HG03025 (cell line): ENCODE measurements at regions not wholly inside any gene's neighbourhood (a gene's known extent, or its start where the extent isn't known, plus 50 kb on each side); places are given as distances from the start of the nearest gene placed in this dataset.
"Not testable (repeated sequence)": the region's sequence is repeated elsewhere in the genome, so short reads cannot be mapped to it uniquely, and the experiment has no call there.

Experiments used
- ATAC-seq: cut with Tn5 transposase; IDR thresholded peaks from one replicate; pipeline ENCODE4 v1.9.1; 2021; ENCODE audit warnings: mild to moderate bottlenecking, moderate library complexity; ENCODE audit not compliant: unreplicated experiment, low FRiP score

- ATAC-seq: no peak
Measured at GRCh38 chr7:153400735-153401593, 641.4 kb downstream of the ACTR3B start.

GRCh38 chr7:153401795-153402720, 642.5 kb downstream of the ACTR3B start:
- ATAC-seq: no peak

- ATAC-seq: no peak
Measured at GRCh38 chr7:153402721-153403541, 643.4 kb downstream of the ACTR3B start.

- ATAC-seq: no peak
Measured at GRCh38 chr7:153404124-153404523, 644.6 kb downstream of the ACTR3B start.

GRCh38 chr7:153404781-153405279, 645.3 kb downstream of the ACTR3B start:
- ATAC-seq: no peak

GRCh38 chr7:153405704-153406485, 646.3 kb upstream of the DPP6 start:
- no peak for ATAC-seq

GRCh38 chr7:153406486-153406872, 645.7 kb upstream of the DPP6 start:
- no peak for ATAC-seq

GRCh38 chr7:153407291-153408046, 644.7 kb upstream of the DPP6 start:
- no peak for ATAC-seq

GRCh38 chr7:153408360-153409335, 643.5 kb upstream of the DPP6 start:
- ATAC-seq: no peak

GRCh38 chr7:153409567-153410342, 642.4 kb upstream of the DPP6 start:
- ATAC-seq: not testable (repeated sequence)

- ATAC-seq: not testable (repeated sequence)
Measured at GRCh38 chr7:153410997-153411642, 641.1 kb upstream of the DPP6 start.

GRCh38 chr7:153412114-153412823, 639.9 kb upstream of the DPP6 start:
- ATAC-seq: not testable (repeated sequence)

GRCh38 chr7:153412824-153413198, 639.4 kb upstream of the DPP6 start:
- not testable (repeated sequence) for ATAC-seq

GRCh38 chr7:153413199-153413539, 639.0 kb upstream of the DPP6 start:
- ATAC-seq: no peak

GRCh38 chr7:153413540-153414287, 638.5 kb upstream of the DPP6 start:
- no peak for ATAC-seq
